ENCODE measurements at regions not wholly inside any gene's neighbourhood (a gene's known extent, or its start where the extent isn't known, plus 50 kb on each side); places are given as distances from the start of the nearest gene placed in this dataset.

- DNase-seq (no peak), FAIRE-seq (no peak)
- intact Hi-C loops (cut with DNase I) = no loop called here
- no peak overlapping the region for H3K27ac ChIP-seq (ENCODE audit: low read depth in 2 of 2, low read length in 2 of 2)
- TF ChIP-seq, protein P1, sequence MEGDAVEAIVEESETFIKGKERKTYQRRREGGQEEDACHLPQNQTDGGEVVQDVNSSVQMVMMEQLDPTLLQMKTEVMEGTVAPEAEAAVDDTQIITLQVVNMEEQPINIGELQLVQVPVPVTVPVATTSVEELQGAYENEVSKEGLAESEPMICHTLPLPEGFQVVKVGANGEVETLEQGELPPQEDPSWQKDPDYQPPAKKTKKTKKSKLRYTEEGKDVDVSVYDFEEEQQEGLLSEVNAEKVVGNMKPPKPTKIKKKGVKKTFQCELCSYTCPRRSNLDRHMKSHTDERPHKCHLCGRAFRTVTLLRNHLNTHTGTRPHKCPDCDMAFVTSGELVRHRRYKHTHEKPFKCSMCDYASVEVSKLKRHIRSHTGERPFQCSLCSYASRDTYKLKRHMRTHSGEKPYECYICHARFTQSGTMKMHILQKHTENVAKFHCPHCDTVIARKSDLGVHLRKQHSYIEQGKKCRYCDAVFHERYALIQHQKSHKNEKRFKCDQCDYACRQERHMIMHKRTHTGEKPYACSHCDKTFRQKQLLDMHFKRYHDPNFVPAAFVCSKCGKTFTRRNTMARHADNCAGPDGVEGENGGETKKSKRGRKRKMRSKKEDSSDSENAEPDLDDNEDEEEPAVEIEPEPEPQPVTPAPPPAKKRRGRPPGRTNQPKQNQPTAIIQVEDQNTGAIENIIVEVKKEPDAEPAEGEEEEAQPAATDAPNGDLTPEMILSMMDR (IDR thresholded peaks at IDR 0.05; ENCODE audit: borderline replicate concordance, extremely low read depth, insufficient read depth) = no peak
- H3K27me3 ChIP-seq (ENCODE audit: control insufficient read depth, insufficient read depth, low read length) = no peaks in the 10 kb centered on the region
- no peaks in the 10 kb centered on the region for H3K9me3 ChIP-seq (ENCODE audit: control insufficient read depth in 2 of 3, insufficient read depth in 1 of 3, low read length in 3 of 3)
- H3K4me3 ChIP-seq (ENCODE audit: low read length in 3 of 3) = no peak overlapping the region
- H3K9ac ChIP-seq (ENCODE audit: low read length in 3 of 3) = no peak overlapping the region
- H3K4me1 ChIP-seq (ENCODE audit: control insufficient read depth in 2 of 3, insufficient read depth in 2 of 3, low read depth in 1 of 3, low read length in 3 of 3) = no peaks in the 10 kb centered on the region
- no peaks in the 10 kb centered on the region for H3K36me3 ChIP-seq (ENCODE audit: control insufficient read depth in 2 of 3, insufficient read depth in 3 of 3, low read length in 3 of 3)
These were observed 365.0 kb downstream of the MIAT start for GRCh38 chr22:27022274-27022895.

DNA sequence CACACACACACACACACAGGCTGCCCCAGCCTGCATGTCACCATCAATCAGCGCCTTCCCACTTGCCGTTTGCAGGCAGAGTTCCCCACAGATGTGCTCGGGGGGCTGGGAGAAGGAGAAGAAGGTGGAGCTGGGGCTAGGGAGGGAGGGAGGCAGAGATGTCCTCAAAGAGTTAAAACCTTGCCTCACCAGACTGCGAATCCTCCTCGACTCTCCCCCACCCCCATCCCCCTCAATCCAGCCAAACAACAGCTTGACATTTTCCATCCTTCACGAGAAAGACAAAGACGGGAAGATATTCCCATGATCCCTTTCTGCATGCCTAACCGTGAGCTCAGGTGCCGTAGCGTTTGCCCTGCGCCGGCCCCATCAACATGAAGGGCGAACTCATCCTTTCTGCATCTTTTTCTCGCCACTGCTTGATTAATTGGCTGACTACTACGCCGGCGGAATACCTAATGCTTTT is 365.5 kb downstream of the MIAT start:
- TF ChIP-seq, protein P1 (IDR thresholded peaks at IDR 0.05; ENCODE audit: borderline replicate concordance, extremely low read depth, insufficient read depth) = no peak
- FAIRE-seq = no peak
- H3K4me3 ChIP-seq (ENCODE audit: low read length in 3 of 3) = no peak overlapping the region
- H3K27ac ChIP-seq (ENCODE audit: low read depth in 2 of 2, low read length in 2 of 2) = no peak overlapping the region
- no peaks in the 10 kb centered on the region for H3K9me3 ChIP-seq (ENCODE audit: control insufficient read depth in 2 of 3, insufficient read depth in 1 of 3, low read length in 3 of 3)
- H3K4me1 ChIP-seq (ENCODE audit: control insufficient read depth in 2 of 3, insufficient read depth in 2 of 3, low read depth in 1 of 3, low read length in 3 of 3) = no peaks in the 10 kb centered on the region
- H3K9ac ChIP-seq (ENCODE audit: low read length in 3 of 3) = no peak overlapping the region
- intact Hi-C loops (cut with DNase I) = no loop called here
- H3K36me3 ChIP-seq (ENCODE audit: control insufficient read depth in 2 of 3, insufficient read depth in 3 of 3, low read length in 3 of 3) = no peaks in the 10 kb centered on the region
- no peaks in the 10 kb centered on the region for H3K27me3 ChIP-seq (ENCODE audit: control insufficient read depth, insufficient read depth, low read length)
- DNase-seq = no peak

DNA sequence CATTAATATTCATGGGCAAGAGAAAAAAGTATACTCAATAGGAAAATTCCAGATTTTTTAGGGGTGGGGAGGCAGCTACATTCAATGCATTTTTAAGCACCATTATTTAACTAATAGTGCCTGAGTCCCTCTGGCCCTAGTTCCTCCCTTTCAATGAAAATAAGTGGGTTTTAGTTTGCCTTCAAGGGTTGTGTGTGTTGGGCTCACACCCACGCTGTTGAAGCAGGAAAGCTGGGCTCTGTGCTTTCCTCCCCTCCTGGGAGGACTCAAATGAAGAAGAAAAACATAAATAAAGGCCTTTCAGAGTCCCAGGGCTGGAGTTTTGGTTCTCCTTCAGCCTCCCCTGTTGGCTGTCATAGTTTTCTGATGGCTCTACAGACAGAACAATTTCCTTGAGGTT is 366.2 kb downstream of the MIAT start:
- peak in 1 of 5 donors; percentile 36 for DNase-seq
- TF ChIP-seq, protein P1 (IDR thresholded peaks at IDR 0.05; ENCODE audit: borderline replicate concordance, extremely low read depth, insufficient read depth) = no peak
- Histone ChIP-seq H3K4me3 (ENCODE audit: low read length in 3 of 3) (no peak overlapping the region), H3K27ac (ENCODE audit: low read depth in 2 of 2, low read length in 2 of 2) (no peak overlapping the region), H3K4me1 (ENCODE audit: control insufficient read depth in 2 of 3, insufficient read depth in 2 of 3, low read depth in 1 of 3, low read length in 3 of 3) (no peaks in the 10 kb centered on the region), H3K27me3 (ENCODE audit: control insufficient read depth, insufficient read depth, low read length) (no peaks in the 10 kb centered on the region), H3K36me3 (ENCODE audit: control insufficient read depth in 2 of 3, insufficient read depth in 3 of 3, low read length in 3 of 3) (no peaks in the 10 kb centered on the region), H3K9ac (ENCODE audit: low read length in 3 of 3) (no peak overlapping the region), H3K9me3 (ENCODE audit: control insufficient read depth in 2 of 3, insufficient read depth in 1 of 3, low read length in 3 of 3) (no peaks in the 10 kb centered on the region)
- FAIRE-seq = no peak
- intact Hi-C loops (cut with DNase I) = no loop called here

DNA sequence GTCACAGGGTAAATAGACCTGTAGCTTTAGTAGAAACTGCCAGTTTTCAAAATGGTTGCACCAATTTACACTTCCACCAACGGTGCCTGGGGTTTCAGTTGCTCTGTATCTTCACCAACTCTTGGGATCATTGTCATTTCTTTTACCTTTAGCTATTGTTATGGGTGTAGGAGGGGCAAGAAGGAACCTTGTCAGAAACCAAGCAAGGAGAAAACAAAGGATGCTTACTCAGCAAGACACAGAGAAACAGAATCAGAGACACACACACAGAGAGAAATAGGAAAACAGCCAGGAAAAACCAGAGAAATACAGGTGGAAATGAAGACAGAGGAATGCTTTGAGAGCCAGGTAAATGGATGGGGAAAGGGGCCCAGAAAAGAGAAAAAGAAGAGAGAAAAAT is 367.6 kb downstream of the MIAT start:
- no peaks in the 10 kb centered on the region for H3K9me3 ChIP-seq (ENCODE audit: control insufficient read depth in 2 of 3, insufficient read depth in 1 of 3, low read length in 3 of 3)
- TF ChIP-seq, protein P1 (IDR thresholded peaks at IDR 0.05; ENCODE audit: borderline replicate concordance, extremely low read depth, insufficient read depth) = no peak
- H3K36me3 ChIP-seq (ENCODE audit: control insufficient read depth in 2 of 3, insufficient read depth in 3 of 3, low read length in 3 of 3) = no peaks in the 10 kb centered on the region
- no peak overlapping the region for H3K4me3 ChIP-seq (ENCODE audit: low read length in 3 of 3)
- H3K9ac ChIP-seq (ENCODE audit: low read length in 3 of 3) = no peak overlapping the region
- intact Hi-C loops (cut with DNase I) = no loop called here
- DNase-seq = no peak
- no peak overlapping the region for H3K27ac ChIP-seq (ENCODE audit: low read depth in 2 of 2, low read length in 2 of 2)
- no peak for FAIRE-seq
- no peaks in the 10 kb centered on the region for H3K27me3 ChIP-seq (ENCODE audit: control insufficient read depth, insufficient read depth, low read length)
- no peaks in the 10 kb centered on the region for H3K4me1 ChIP-seq (ENCODE audit: control insufficient read depth in 2 of 3, insufficient read depth in 2 of 3, low read depth in 1 of 3, low read length in 3 of 3)

All from kidney (tissue), 13 donors.